ENCODE measurements at regions not wholly inside any gene's neighbourhood (a gene's known extent, or its start where the extent isn't known, plus 50 kb on each side); places are given as distances from the start of the nearest gene placed in this dataset.

GRCh38 chr3:106296062-106296461, 427.2 kb upstream of the CBLB start:
- Mint-ChIP-seq H3K9me3 (ENCODE audit: unreplicated experiment) (no peaks in the 10 kb centered on the region), H3K27ac (ENCODE audit: unreplicated experiment) (no peak overlapping the region), H3K4me3 (ENCODE audit: unreplicated experiment) (no peak overlapping the region), H3K27me3 (ENCODE audit: unreplicated experiment) (no peaks in the 10 kb centered on the region), H3K36me3 (ENCODE audit: unreplicated experiment) (no peaks in the 10 kb centered on the region), H3K4me1 (ENCODE audit: low read depth, unreplicated experiment) (peaks cover 2% of the 10 kb centered on the region)
- no peak for DNase-seq
- no peak for TF ChIP-seq CTCF (IDR thresholded peaks at IDR 0.05; ENCODE audit: partially characterized antibody, unreplicated experiment)

- no peak for DNase-seq
- no peak for TF ChIP-seq CTCF (IDR thresholded peaks at IDR 0.05; ENCODE audit: partially characterized antibody, unreplicated experiment)
- no peak overlapping the region for H3K4me3 Mint-ChIP-seq (ENCODE audit: unreplicated experiment)
- H3K9me3 Mint-ChIP-seq (ENCODE audit: unreplicated experiment): peaks cover 2% of the 10 kb centered on the region
- no peaks in the 10 kb centered on the region for H3K4me1 Mint-ChIP-seq (ENCODE audit: low read depth, unreplicated experiment)
- no peak overlapping the region for H3K27ac Mint-ChIP-seq (ENCODE audit: unreplicated experiment)
- no peaks in the 10 kb centered on the region for H3K36me3 Mint-ChIP-seq (ENCODE audit: unreplicated experiment)
- no peaks in the 10 kb centered on the region for H3K27me3 Mint-ChIP-seq (ENCODE audit: unreplicated experiment)
Measured at GRCh38 chr3:106299300-106300098, 430.7 kb upstream of the CBLB start.

DNA sequence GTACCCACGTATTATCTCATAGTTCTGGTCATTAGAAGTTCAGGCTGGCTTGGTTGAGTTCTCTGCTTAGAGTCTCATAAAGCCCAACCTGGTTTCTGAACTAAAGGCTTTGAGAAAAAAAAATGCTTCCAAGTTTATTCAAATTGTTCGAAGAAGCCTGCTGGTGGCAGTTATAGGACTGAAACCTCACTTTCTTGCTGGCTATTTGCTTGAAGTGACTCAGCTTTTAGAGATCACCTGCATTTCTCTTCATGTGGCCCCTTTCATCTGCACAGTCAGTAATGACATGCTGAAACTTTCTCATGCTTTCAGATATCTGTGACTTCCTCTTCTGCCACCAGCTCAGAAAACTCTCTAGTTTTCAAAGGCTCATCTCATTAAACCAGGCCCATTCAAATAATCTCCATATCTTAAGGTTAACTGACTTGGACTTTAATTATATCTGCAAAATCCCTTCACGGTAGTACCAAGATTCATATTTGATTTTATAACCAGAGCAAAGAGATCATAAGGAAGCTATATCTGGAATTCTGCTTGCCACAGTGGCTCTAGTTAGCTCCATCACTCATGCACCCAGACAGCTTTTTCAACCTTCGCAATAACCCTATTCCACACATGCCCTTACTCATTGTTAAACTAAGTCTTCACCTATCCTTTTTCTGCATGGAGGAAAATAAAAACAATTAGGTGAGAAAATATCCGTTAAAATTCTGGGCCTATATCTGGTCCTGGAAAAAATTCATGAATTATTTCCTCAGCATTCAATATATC, 433.8 kb upstream of the CBLB start:
- TF ChIP-seq CTCF (IDR thresholded peaks at IDR 0.05; ENCODE audit: partially characterized antibody, unreplicated experiment): no peak
- no peak for DNase-seq
- Mint-ChIP-seq H3K9me3 (ENCODE audit: unreplicated experiment) (peaks cover 2% of the 10 kb centered on the region), H3K27me3 (ENCODE audit: unreplicated experiment) (no peaks in the 10 kb centered on the region), H3K4me1 (ENCODE audit: low read depth, unreplicated experiment) (no peaks in the 10 kb centered on the region), H3K27ac (ENCODE audit: unreplicated experiment) (no peak overlapping the region), H3K4me3 (ENCODE audit: unreplicated experiment) (no peak overlapping the region), H3K36me3 (ENCODE audit: unreplicated experiment) (no peaks in the 10 kb centered on the region)

DNA sequence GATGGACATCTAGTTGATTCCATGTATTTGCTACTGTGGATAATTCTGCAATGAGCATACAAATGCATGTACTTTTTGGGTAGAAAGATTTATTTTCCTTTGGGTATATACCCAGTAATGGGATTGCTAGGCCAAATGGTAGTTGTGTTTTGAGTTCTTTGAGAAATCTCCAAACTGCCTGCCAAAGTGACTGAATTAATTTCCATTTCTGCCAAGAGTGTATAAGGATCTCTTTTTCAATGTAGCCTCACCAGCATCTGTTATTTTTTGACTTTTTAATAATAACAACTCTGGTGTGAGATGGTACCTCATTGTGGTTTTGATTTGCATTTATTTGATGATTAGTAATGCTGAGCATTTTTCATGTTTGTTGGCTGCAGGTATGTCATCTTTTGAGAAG, 435.0 kb upstream of the CBLB start:
- H3K27ac Mint-ChIP-seq (ENCODE audit: unreplicated experiment): no peak overlapping the region
- H3K36me3 Mint-ChIP-seq (ENCODE audit: unreplicated experiment): no peaks in the 10 kb centered on the region
- H3K4me3 Mint-ChIP-seq (ENCODE audit: unreplicated experiment): no peak overlapping the region
- TF ChIP-seq CTCF (IDR thresholded peaks at IDR 0.05; ENCODE audit: partially characterized antibody, unreplicated experiment): no peak
- H3K27me3 Mint-ChIP-seq (ENCODE audit: unreplicated experiment): no peaks in the 10 kb centered on the region
- no peaks in the 10 kb centered on the region for H3K4me1 Mint-ChIP-seq (ENCODE audit: low read depth, unreplicated experiment)
- no peak for DNase-seq
- peaks cover 2% of the 10 kb centered on the region for H3K9me3 Mint-ChIP-seq (ENCODE audit: unreplicated experiment)

DNA sequence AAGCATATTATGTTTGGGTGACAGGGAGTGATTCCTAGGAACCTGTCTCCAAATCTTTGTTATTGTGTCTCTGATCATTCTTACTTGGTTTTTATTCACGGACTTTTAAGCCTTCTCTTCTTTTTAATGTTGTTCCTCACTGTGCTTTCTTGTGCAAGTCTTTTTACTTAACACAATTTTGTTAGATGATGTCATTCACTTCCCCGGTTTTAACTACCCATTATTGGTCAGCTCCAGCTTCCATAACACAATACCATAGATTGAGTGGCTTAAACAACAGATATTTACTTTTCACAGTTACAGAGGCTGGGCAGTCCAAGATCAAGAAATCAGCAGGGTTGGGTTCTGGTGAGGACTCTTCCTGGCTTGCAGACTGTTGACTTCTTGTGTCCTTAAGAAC, 436.3 kb upstream of the CBLB start:
- no peak for DNase-seq
- Mint-ChIP-seq H3K27ac (ENCODE audit: unreplicated experiment) (no peak overlapping the region), H3K36me3 (ENCODE audit: unreplicated experiment) (no peaks in the 10 kb centered on the region), H3K4me3 (ENCODE audit: unreplicated experiment) (no peak overlapping the region), H3K27me3 (ENCODE audit: unreplicated experiment) (no peaks in the 10 kb centered on the region), H3K4me1 (ENCODE audit: low read depth, unreplicated experiment) (no peaks in the 10 kb centered on the region), H3K9me3 (ENCODE audit: unreplicated experiment) (peaks cover 2% of the 10 kb centered on the region)
- no peak for TF ChIP-seq CTCF (IDR thresholded peaks at IDR 0.05; ENCODE audit: partially characterized antibody, unreplicated experiment)

Measured in glutamatergic neuron (in vitro differentiated cells).